Thymus (tissue), 11 donors: ENCODE measurements at regions not wholly inside any gene's neighbourhood (a gene's known extent, or its start where the extent isn't known, plus 50 kb on each side); places are given as distances from the start of the nearest gene placed in this dataset.
"Not testable (repeated sequence)": the region's sequence is repeated elsewhere in the genome, so short reads cannot be mapped to it uniquely, and the experiment has no call there.

Experiments used
- DNase-seq, 9 donors: peaks; one replicate each; pipeline ENCODE4 v3.0.0-alpha.2; 2013; ENCODE audit warnings: low spot score in 9 of 9, low read depth in 6 of 9, missing footprints in 1 of 9
- H3K27ac ChIP-seq, 2 donors: one replicate each; pipeline ENCODE4 v1.5.1; 2013; ENCODE audit warnings: control low read depth in 1 of 2, low read depth in 1 of 2, low read length in 1 of 2, mild to moderate bottlenecking in 1 of 2, moderate library complexity in 1 of 2
- H3K27me3 ChIP-seq, 2 donors: one replicate each; pipeline ENCODE4 v1.5.1; 2013; ENCODE audit warnings: low read length in 1 of 2; ENCODE audit not compliant: control insufficient read depth in 2 of 2, insufficient read depth in 1 of 2
- H3K36me3 ChIP-seq, 2 donors: one replicate each; pipeline ENCODE4 v1.5.1; 2013; ENCODE audit warnings: low read length in 1 of 2, mild to moderate bottlenecking in 1 of 2, moderate library complexity in 1 of 2; ENCODE audit not compliant: control insufficient read depth in 2 of 2, insufficient read depth in 2 of 2
- H3K4me1 ChIP-seq, 2 donors: one replicate each; pipeline ENCODE4 v1.5.1; 2013; ENCODE audit warnings: low read length in 2 of 2; ENCODE audit not compliant: control insufficient read depth in 2 of 2, insufficient read depth in 2 of 2
- H3K4me3 ChIP-seq, 2 donors: one replicate each; pipeline ENCODE4 v1.5.1; 2013; ENCODE audit warnings: low read length in 2 of 2, control low read depth in 1 of 2, mild to moderate bottlenecking in 1 of 2
- H3K9me3 ChIP-seq, 2 donors: one replicate each; pipeline ENCODE4 v1.5.1; 2013; ENCODE audit warnings: low read length in 1 of 2, mild to moderate bottlenecking in 1 of 2; ENCODE audit not compliant: control insufficient read depth in 2 of 2, insufficient read depth in 1 of 2
- WGBS: extraction: QIAGEN DNeasy Blood & Tissue Kit; methylation state at CpG from one replicate; pipeline ENCODE4 v1.1.7; 2013; 5-methylcytosine and 5-hydroxymethylcytosine counted together
- donor health status: healthy.

GRCh38 chrY:11643549-11643948 lies 1057.5 kb upstream of the USP9Y start:
- not testable (repeated sequence) for DNase-seq, H3K27me3 ChIP-seq, H3K27ac ChIP-seq, H3K4me3 ChIP-seq, H3K4me1 ChIP-seq, H3K36me3 ChIP-seq, H3K9me3 ChIP-seq
- 73% methylated on average over 7 of the region's 7 CpGs for WGBS

DNA sequence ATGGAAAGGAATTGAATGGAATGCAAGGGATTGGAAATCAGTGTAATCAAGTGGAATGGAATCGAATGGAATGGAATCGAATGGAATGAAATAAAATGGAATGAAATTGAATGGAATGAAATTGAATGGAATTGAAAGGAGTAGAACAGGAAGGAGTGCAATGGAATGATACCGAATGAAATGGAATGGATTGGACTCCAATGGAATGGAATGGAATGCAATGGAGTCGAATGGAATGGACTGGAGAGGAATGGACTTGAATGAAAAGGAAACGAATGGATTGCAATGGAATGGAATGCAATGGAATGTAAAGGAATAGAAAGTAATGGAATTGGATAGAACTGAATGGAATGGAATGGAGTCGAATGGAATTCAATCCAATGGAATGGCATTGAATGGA lies 1032.8 kb upstream of the USP9Y start:
- H3K27ac ChIP-seq, result no peak overlapping the region
- no peak overlapping the region for H3K4me3 ChIP-seq
- WGBS, result 78% methylated on average over 6 of the region's 6 CpGs
- H3K9me3 ChIP-seq, result no peaks in the 10 kb centered on the region
- DNase-seq, result peak in 3 of 9 donors; percentile 2 to 27 (median 13)
- no peaks in the 10 kb centered on the region for H3K36me3 ChIP-seq
- no peaks in the 10 kb centered on the region for H3K27me3 ChIP-seq
- no peaks in the 10 kb centered on the region for H3K4me1 ChIP-seq
